GM19238 (cell line): ENCODE measurements at regions not wholly inside any gene's neighbourhood (a gene's known extent, or its start where the extent isn't known, plus 50 kb on each side); places are given as distances from the start of the nearest gene placed in this dataset.
"Not testable (repeated sequence)": the region's sequence is repeated elsewhere in the genome, so short reads cannot be mapped to it uniquely, and the experiment has no call there.

Experiments used
- DNase-seq: peaks from one replicate; pipeline ENCODE4 v3.0.0; 2011; ENCODE audit warnings: low spot score; ENCODE audit not compliant: insufficient read length

DNA sequence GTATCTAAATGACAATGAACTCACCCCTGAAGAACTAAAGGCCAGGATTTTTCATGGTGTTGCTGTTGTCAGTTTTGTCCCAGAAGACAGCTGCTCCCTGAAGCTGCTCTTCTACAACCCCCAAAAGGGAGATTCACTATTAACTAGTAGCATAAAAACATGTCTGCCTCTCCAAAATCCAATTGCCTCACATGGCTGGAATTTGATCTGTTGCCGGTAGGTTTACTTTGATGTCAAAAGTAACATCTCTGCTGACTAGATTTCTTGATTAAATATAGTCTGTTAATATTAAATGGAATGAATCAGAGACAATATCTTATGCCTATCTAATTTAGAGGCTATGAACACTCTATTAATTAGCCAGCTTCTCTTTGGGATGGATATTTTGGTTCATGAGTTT is 425.4 kb downstream of the ETS1 start:
- DNase-seq: no peak

DNA sequence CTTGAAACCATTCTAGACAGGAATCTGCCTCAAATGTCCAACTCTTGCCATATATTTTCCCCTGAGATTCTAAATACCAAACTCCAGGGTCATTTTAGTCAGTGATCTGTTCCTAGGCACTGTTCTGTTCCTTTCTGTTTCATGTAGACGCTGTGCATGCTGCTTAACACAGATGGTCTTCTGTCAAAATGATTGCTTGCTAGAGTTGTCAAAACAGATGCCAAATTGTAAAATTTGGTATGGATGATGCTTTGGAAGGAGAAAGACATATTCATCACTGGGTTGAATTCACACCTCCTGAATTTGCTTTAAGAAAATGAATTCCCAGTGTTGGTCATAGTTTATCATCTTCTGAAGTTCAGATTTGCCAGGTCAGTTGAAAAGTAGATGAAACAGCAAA is 425.9 kb downstream of the ETS1 start:
- no peak for DNase-seq

DNA sequence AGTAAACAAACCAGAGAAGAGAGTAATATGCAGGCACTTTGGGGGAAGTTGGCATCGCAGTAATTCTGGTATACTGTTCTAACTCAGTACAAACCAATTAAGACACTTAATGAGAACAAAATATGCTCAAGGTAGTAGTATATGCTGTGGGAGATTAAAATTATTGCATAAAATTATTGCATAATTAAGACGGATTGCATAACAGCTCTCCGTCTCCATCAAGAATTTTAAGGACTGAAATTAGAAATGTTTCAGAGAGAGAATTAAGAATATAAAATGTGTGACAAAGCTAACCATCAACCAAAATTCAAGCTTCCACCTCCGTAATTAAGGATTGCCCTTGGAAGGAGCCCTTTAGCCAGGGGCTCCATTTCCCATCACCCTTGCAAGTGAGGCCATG is 428.5 kb downstream of the ETS1 start:
- no peak for DNase-seq

DNA sequence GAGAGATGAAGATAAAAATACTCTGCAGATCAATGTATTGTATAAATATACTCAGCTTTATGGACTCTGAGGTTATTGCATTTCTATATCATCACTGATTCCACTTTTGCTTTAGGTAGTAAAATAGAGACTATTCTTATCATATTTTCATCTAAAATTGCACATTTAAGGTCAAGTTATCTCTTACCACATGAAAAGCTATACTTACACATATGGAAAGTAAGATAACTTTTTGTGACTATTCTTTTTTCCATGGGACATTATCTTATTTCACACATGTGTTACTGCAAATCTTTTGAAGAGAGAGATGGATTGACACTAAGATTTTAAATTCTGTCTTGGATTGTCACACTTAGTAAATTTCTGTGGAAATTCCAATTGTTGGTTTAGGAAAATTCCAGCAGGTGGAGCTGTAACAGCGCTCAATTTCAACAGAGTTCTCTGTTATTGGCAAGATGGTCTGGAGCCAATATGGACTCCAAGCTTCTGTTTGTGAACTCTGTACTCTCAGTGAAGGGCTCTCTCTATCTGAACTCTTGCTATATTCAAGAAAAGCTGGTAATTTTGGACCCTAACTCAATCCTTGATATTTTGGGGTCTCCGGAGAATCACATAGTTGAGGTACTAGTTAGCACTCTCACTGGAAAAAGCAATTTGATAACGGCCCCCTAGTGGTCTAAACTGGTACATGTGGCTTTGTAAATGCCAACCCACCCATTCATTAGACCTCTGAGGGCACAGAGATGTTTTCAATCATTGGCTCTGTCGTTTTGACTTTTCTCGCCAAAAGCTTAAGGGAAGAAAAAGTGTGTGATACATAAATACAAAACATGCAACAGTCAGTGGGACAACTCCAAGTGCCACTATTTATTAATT is 429.7 kb downstream of the ETS1 start:
- peak; percentile 34 for DNase-seq

DNA sequence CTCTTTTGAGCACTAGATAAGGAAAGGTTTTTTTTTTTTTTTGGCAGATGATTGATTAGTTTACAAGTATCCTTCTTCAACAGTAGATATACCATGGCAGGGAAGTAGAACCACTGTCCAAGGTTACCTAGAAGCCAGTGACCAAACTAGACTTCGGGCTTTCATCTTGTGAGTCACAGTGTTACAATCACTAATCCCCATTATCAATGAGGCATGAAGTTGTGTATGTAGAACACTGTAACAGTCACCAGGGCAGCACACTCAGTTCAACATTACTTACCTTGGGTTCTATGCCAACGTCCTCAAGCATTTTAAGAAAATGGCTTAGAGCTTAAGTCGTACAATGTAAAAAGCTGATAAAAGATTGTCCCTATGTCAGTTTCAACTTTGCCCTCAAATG is 430.9 kb downstream of the ETS1 start:
- DNase-seq: no peak

DNA sequence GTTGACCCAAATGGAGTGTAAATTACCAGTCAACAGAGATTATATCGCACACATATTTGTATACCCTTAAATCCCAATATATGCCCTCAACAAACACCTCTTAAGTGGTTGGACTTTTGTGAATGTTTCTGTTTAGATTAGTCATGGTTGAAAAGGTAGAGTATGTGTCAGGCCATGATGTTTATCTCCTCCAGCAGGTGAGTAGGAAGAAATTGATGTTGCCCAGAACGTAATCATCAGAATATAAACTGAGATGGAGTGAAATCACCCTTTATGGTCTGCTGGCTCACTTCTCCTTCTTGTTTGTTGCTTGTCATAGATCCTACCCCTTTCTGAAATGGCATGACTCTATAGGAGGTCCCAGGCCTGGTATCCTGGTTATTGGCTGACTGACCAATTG is 431.8 kb downstream of the ETS1 start:
- no peak for DNase-seq

DNA sequence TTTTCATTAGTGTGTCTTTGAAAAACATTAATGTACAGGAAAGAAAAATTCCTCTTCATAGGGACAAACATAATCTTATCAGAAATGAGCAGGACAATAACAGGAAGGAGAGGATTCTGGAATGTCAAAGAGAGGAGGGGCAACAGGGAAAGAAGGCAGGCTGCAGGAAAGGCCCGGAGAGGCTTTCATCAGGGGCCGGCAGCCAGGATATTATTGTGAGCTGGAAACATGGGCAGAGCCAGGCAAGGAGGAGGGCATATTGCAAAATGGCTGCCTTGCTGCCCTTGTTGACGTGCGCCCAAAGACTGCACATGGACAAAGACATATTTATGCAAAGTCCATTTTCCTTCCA is 433.7 kb downstream of the ETS1 start:
- DNase-seq: no peak

DNA sequence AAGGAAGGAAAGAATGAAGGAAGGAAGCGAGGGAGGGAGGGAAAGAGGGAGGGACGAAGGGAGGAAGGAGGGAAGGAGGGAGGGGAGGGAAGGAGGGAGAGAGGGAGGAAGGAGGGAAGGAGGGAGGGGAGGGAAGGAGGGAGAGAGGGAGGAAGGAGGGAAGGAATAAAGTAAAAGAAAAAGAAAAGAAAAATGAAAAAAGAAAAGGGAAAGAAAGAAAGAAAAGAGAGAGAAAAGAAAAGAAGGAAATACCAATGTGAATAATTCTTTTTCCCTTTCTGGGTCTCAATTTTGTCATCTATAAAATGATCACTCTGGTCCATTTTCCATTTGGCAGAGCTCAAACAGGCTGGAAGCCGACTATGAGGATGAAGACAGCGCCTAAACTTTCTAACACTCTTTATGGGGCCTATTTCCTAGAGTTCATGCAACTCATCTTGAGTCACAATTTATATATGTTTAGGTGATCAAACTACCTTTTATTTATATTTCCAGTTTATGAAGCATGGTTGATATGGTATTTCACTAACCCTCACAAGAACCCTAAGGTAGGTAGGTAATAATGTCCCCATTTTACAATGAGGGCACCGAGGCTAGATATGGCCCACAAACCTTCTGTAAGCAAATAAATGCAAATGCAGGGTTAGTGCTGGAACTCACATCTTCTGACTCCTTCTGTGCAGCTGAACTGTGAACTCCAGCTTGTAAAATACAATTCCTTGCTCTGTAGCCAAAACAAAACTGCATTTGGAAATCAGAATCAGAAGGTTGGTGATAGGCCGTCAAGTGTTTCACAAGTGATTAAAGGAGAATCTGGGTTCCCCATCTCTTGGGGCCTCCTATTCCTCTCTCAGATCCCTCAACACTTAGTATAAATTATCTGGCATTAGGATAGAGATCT is 434.3 kb downstream of the ETS1 start:
- no peak for DNase-seq

DNA sequence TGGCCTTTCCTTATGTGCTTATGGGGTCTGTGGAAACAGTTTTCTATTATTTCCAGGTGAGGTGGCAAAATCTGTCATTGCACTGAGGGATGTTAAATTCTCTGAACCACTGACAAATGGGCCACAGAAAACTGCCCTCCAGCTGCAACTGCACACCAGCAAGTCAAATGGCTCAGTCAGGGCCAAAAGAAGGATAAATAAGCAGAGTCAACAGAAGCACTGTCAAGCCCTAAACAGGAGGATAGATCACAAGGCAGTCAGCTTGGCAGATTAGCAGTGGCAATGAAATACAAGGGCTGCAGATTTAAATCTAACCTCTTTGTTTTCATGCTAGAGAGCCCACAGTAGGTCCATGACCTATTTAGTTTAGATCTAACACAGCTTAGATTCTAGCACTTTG is 435.6 kb downstream of the ETS1 start:
- DNase-seq: no peak

DNA sequence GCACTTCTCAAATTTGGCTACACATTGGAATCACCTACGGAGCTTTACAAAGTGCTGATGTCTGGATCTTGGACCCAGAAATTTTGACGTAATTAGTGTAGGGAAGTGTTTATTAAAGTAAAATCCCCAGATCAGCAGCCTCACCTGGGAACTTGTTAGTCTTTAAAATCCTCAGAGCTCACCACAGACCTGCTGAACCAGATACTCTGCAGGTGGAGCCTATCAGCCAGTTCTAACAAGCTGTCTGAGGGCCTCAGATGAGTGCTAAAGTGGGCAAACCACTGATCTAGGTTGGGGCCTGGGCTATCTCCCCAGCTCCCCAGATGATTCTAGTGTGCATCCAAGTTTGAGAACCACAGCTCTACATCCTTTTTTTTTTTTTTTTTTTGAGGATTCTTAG is 436.0 kb downstream of the ETS1 start:
- DNase-seq: no peak

DNA sequence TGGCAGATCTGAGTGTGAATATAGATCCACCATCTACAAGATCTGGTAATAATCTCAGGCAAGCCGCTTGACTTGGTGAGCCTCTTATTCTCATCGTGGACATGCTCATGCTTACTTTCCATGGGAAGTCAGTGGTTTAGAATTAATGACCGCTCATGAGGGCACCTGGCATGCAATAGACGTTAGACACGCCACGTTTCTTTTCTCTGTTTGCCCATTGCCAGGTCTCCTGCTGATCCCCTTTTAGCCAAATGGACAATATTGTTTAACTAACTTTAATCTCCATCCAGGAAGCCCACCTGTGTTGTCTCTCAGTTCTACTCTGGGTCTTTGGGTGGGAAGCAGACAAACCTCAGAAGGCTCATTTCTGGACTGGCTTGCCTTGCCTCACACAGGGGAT is 439.1 kb downstream of the ETS1 start:
- DNase-seq: no peak

DNA sequence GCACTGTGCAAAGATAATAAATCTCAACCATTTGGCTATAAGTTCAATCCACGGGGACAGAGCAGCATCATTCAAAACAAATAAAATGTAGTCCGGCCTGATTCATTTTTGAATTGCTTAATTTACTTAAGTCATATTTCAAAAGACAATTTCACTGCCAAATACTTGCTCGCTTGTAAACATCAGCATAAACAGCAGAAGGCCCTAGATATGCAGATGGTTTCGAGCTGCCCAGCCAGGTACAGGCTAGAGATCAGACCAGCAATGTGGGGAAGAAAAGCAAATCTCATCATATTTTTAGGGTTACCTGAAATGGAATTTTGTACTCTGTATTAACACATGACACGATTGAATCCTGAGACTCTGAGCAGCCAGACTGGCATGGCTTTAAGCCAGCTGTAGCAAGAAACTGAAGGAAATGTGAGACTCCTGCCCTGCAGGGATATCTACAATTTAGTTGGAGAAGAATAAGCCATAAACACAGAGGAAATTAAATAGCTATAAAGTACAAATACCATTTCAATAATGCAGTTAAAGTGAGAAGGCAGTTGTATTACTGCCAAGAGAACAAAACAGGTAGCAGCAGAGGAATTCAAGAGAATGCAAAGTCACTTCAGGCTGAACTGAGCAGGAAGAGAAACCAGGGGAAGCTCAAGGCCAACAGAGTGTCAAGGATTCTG is 440.3 kb downstream of the ETS1 start:
- no peak for DNase-seq

DNA sequence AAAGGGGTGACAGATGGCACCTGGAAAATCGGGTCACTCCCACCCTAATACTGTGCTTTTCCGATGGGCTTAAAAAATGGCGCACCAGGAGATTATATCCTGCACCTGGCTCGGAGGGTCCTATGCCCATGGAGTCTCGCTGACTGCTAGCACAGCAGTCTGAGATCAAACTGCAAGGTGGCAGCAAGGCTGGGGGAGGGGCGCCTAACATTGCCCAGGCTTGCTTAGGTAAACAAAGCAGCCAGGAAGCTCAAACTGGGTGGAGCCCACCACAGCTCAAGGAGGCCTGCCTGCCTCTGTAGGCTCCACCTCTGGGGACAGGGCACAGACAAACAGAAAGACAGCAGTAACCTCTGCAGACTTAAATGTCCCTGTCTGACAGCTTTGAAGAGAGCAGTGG is 447.1 kb downstream of the ETS1 start:
- DNase-seq: not testable (repeated sequence)

DNA sequence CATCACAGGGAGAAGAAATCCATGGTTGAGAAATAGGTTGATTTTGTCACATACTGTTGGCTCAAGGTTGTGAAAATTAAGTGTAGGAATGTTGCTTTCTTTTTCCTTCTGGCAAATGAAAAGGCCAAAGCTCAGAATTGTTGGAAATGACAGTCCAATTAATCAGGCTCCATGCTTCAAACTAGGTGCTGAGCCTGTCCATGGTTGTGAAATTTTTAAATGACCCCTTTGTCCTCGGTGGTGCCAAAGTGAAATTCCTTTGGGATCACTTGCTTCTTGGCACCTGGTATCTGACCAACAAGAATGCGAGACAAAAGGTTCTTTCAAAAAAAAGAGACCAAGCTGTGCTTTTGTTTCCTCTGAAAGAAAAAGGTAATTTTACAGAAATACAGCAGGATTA is 451.9 kb downstream of the ETS1 start:
- no peak for DNase-seq

DNA sequence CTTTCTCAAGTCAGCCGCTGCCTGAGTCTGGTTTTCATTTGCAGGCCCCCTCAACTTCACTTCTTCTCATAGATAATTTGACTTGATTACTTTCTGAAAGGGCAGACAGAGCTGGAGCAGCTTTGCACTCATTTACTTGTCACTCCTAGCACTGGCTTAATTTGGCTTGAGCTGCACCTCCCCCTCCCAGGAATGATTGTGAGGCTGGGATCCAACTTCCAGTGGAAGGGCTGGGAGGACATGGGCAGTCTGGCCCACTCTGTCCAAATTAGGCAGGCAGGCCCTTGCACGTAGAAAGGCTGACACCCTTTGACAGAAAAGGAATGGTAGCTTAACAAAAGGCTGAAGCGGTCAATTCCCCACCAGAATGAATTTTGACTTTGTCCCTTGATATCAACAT is 453.9 kb downstream of the ETS1 start:
- DNase-seq: no peak

DNA sequence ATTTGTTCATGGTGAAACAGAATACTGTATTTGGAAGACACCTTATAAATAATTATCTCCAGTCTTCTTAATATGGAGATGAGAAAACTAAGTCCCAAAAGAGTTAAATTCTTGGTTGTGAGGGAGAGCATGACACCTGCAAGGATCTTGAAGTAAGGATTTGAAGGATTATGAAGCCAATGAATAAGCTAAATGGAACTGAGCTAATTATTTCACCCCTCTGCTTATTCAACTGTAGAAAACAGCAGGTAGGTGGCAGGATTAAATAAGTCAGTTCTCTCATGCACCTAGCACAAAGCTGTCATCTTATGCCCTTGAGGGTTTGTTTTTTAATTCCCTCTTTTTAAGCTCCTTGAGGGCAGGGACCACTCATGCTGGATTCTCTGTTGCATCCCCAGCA is 457.3 kb downstream of the ETS1 start:
- DNase-seq: no peak

DNA sequence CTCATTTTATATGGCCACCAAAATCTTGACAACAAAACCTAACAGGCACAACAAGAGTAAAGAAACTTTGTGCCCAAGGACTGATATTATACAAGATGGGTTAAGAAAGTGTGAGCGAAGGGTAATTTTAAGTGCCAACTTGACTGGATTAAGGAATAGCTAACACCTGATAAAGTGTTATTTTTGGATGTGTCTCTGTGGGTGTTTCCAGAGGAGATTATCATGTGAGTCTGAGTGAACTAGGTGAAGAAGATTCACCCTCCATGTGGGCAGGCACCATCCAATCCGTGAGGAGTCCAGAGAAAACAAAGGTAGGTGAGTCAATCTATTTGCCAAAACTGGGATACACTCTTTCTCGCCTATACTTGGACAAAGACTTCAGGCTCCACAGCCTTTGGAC is 461.6 kb downstream of the ETS1 start:
- no peak for DNase-seq

DNA sequence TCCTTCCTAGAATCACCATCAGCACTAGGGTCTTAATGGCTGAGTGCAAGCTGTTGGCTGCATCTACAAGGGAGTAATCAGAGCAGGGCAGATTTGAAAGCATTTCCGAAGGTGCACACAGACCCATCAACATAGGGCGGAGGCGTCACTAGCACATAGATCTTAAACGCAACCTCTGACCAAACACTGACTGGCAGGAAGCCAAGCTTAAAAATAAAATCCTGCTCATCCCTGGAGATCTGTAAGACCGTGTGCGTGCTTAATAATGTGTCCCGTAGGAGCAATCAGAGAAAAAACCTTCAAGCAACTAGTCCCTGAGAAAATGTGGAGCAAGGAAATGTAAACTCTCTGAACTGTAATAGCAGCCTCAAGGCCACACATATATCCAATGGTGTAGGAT is 470.5 kb downstream of the ETS1 start:
- DNase-seq: no peak

DNA sequence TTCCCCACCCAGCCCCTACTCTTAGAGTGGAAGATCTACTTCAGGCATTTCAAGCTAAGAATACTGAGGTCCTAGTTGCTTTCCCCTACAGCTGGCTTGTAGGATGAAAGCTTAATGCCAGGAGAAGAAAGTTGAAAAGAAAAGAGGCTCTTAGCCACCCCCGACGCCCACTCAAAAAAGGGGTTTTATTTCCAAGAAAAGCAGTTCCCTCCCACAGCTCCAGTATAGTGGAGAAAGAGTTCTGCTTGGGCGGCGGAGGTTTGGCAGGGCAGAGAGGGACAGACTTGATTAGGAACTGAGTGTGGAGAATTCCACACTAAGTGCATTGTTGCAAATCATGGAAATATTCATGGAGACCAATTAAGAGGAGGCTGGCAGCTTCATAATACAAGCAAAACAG is 470.9 kb downstream of the ETS1 start:
- no peak for DNase-seq

DNA sequence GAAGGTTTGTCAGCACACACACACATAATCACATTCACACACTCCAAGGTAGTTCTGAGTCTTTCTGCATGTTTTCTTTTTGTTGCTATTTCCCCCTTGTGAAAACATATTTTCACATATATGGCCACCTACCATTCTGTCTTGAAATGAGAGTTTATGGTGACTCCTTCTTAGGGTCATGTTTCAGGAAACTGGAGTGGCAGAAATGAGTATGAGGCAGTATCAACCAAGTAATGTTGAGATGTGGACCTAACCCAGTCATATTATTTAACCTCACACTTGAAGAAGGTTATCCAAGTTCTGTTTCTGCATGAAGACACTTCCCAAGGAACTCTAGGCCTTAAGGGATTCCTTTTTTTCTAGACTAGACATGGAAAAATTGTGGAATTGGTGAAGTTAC is 481.4 kb downstream of the ETS1 start:
- DNase-seq: no peak

DNA sequence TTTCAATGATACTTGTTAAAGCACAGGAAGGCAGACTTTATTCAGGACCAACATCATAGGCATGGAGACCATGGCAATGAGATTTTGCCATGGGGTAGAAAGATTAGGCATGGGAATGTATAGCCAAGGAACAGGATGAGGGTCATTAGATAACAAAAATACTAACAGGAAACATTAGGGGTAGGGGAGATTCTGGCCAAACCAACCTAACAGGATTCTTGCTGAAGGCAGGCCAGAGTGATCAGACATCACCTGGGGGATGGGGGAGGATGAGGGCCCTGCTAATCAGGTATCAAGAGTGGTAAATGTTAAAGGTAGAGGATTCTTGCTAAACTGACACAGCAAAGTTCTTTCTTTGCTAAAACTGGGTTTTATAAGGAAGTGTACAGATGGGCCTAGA is 481.8 kb downstream of the ETS1 start:
- no peak for DNase-seq

DNA sequence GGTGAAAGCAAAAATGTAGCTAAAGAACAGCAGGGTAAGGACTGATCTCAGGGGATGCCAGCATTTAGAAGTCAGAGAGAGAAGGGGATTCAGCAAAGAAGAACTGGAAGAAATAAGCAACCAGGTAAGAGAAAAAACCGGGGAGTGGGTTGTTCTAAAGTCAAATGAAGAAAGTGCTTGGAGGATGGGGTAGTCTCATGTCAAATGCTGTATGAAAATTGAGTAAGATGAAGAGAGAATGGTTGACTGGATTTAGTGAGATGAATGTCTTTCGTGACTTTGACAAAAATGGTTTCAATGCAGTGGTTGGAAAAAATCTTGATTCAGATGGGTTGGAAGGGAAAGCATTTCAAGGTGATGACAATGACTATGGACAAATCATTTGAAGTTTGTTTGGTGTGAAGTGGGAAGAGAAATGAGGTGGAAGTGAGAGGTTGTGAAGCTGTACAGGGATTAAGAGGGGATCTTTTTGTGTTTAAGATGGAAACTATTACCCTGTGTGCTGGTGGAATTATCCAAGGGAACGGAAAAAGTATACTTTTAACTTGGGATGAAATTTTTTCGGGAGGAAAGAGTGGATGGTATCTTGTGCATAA is 484.0 kb downstream of the ETS1 start:
- DNase-seq: no peak
